Activated gamma-delta T cell treated with anti-CD3 and anti-CD28 coated beads, Interleukin-2, amount 50 U/mL, for 16 hours (primary cell): ENCODE measurements at regions not wholly inside any gene's neighbourhood (a gene's known extent, or its start where the extent isn't known, plus 50 kb on each side); places are given as distances from the start of the nearest gene placed in this dataset.
"Not testable (repeated sequence)": the region's sequence is repeated elsewhere in the genome, so short reads cannot be mapped to it uniquely, and the experiment has no call there.

Experiments
- DNase-seq: peaks from one replicate; pipeline ENCODE4 v3.0.0-alpha.2; 2020; ENCODE audit warnings: low read depth

GRCh38 chr3:124043023-124043422 is 51.1 kb upstream of the ROPN1 start:
- no peak for DNase-seq

- no peak for DNase-seq
Measured at GRCh38 chr3:124044956-124045355, 53.0 kb upstream of the ROPN1 start.

GRCh38 chr3:124048967-124049798 is 57.3 kb upstream of the ROPN1 start:
- no peak for DNase-seq

- no peak for DNase-seq
Measured at GRCh38 chr3:124051636-124052035, 59.7 kb upstream of the ROPN1 start.

- no peak for DNase-seq
Measured at GRCh38 chr3:124053871-124054270, 61.9 kb upstream of the ROPN1 start.

- no peak for DNase-seq
Measured at GRCh38 chr3:124056846-124057245, 64.9 kb upstream of the ROPN1 start.

GRCh38 chr3:124057420-124057819 is 65.5 kb upstream of the ROPN1 start:
- DNase-seq: no peak

- DNase-seq: no peak
Measured at GRCh38 chr3:124059580-124059979, 67.7 kb upstream of the ROPN1 start.

- DNase-seq: no peak
Measured at GRCh38 chr3:124063197-124063909, 71.4 kb upstream of the ROPN1 start.

- DNase-seq: no peak
Measured at GRCh38 chr3:124064050-124064449, 72.1 kb upstream of the ROPN1 start.

GRCh38 chr3:124066543-124066942 is 74.6 kb upstream of the ROPN1 start:
- not testable (repeated sequence) for DNase-seq

GRCh38 chr3:124069706-124070105 is 77.8 kb upstream of the ROPN1 start:
- DNase-seq: not testable (repeated sequence)

GRCh38 chr3:124075090-124075489 is 83.2 kb upstream of the ROPN1 start:
- not testable (repeated sequence) for DNase-seq

- no peak for DNase-seq
Measured at GRCh38 chr3:124075753-124076152, 83.8 kb upstream of the ROPN1 start.

GRCh38 chr3:124076235-124076634 is 84.3 kb upstream of the ROPN1 start:
- DNase-seq: no peak

- no peak for DNase-seq
Measured at GRCh38 chr3:124078953-124079911, 87.3 kb upstream of the ROPN1 start.

- DNase-seq: no peak
Measured at GRCh38 chr3:124079912-124080276, 88.0 kb upstream of the ROPN1 start.

- no peak for DNase-seq
Measured at GRCh38 chr3:124082343-124082742, 90.4 kb upstream of the ROPN1 start.

- DNase-seq: no peak
Measured at GRCh38 chr3:124084022-124084881, 92.3 kb upstream of the ROPN1 start.

- DNase-seq: no peak
Measured at GRCh38 chr3:124088801-124089200, 96.9 kb upstream of the ROPN1 start.

- DNase-seq: no peak
Measured at GRCh38 chr3:124089214-124089613, 97.3 kb upstream of the ROPN1 start.
